HCT116 (cell line): ENCODE measurements at regions not wholly inside any gene's neighbourhood (a gene's known extent, or its start where the extent isn't known, plus 50 kb on each side); places are given as distances from the start of the nearest gene placed in this dataset.
A peak's percentile ranks its signal among the peaks of the same experiment; 100 is the strongest.

Source experiments
- EGR1 ChIP-seq: IDR thresholded peaks from 2 replicates; pipeline ENCODE4 v1.6.1; 2012; ENCODE audit warnings: low read depth
- EZH2 ChIP-seq: fragments of 200-600 bp; sonication (generic); IDR thresholded peaks from 2 replicates; pipeline ENCODE4 v1.6.1; 2017; ENCODE audit warnings: antibody characterized with exemption, mixed run types
- EZH2phosphoT487 ChIP-seq: fragments of 200-600 bp; IDR thresholded peaks from 2 replicates; pipeline ENCODE4 v1.6.1; 2018; ENCODE audit warnings: antibody characterized with exemption, borderline replicate concordance
- POLR2A ChIP-seq: IDR thresholded peaks from 2 replicates; pipeline ENCODE4 v1.7.0; 2011; ENCODE audit warnings: borderline replicate concordance; ENCODE audit not compliant: insufficient read depth, insufficient read length; ENCODE audit errors: extremely low read depth
- SP1 ChIP-seq: IDR thresholded peaks from 2 replicates; pipeline ENCODE4 v1.6.1; 2012; ENCODE audit warnings: low read depth
- YY1 ChIP-seq: IDR thresholded peaks from 2 replicates; pipeline ENCODE4 v1.6.1; 2011; ENCODE audit warnings: low read length, low read depth, moderate library complexity, mild to moderate bottlenecking; ENCODE audit not compliant: insufficient replicate concordance; ENCODE audit errors: extremely low read depth
- TF ChIP-seq, protein P1 (sequence below), 3 experiments: fragments of 200-600 bp in 1 of 3; sonication (generic) in 1 of 3; IDR thresholded peaks in 2 of 3; conservative IDR thresholded peaks in 1 of 3; 2 replicates each; pipeline ENCODE4 v1.5.1; 2012 to 2017; ENCODE audit warnings: low read depth in 2 of 3, low read length in 2 of 3, antibody characterized with exemption in 1 of 3, borderline replicate concordance in 1 of 3, control low read depth in 1 of 3, mild to moderate bottlenecking in 1 of 3, mixed read lengths in 1 of 3, mixed run types in 1 of 3, moderate library complexity in 1 of 3; ENCODE audit not compliant: insufficient read depth in 1 of 3
- TF ChIP-seq, protein P2 (sequence below): IDR thresholded peaks from 2 replicates; pipeline ENCODE4 v1.6.1; 2012

DNA sequence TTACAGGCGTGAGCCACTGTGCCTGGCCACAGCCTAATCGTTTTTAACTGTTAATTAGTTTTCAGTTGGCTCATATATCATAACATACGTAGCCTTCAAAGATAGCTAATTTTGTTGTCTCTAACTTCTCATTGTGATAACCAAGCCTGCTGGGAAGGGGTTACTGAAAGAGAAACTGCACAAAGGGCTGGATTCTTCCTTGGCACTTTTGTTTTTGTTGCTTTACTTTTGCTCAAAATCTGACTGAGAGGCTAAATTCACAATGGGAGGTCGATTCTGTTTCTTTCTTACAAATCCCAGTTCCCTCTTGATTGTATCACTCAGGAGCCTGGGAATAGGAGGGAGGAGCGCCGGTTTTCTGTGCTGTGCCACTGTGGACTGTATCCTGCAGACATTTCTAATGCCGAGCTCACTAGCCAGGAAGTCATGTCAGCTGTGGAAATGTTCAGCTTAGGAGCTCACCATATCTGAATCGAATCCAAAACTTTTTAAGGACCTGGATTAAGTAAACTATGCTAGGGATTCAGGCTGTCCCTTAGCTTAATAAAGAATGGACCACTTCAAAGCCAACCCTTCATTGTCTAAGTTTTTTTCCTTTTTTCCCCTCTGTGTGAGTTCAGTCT is 120.5 kb upstream of the FAT1 start:
- TF ChIP-seq, protein P1, sequence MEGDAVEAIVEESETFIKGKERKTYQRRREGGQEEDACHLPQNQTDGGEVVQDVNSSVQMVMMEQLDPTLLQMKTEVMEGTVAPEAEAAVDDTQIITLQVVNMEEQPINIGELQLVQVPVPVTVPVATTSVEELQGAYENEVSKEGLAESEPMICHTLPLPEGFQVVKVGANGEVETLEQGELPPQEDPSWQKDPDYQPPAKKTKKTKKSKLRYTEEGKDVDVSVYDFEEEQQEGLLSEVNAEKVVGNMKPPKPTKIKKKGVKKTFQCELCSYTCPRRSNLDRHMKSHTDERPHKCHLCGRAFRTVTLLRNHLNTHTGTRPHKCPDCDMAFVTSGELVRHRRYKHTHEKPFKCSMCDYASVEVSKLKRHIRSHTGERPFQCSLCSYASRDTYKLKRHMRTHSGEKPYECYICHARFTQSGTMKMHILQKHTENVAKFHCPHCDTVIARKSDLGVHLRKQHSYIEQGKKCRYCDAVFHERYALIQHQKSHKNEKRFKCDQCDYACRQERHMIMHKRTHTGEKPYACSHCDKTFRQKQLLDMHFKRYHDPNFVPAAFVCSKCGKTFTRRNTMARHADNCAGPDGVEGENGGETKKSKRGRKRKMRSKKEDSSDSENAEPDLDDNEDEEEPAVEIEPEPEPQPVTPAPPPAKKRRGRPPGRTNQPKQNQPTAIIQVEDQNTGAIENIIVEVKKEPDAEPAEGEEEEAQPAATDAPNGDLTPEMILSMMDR (IDR thresholded peaks at IDR 0.05 in 2 of 3, conservative IDR thresholded peaks at IDR 0.05 in 1 of 3; ENCODE audit: borderline replicate concordance in 1 of 3, insufficient read depth in 1 of 3, low read depth in 2 of 3, low read length in 2 of 3) = no peak
- TF ChIP-seq EZH2 (no peak), POLR2A (no peak), SP1 (no peak), EGR1 (no peak), YY1 (peak; percentile 40), EZH2phosphoT487 (no peak)
- TF ChIP-seq, protein P2, sequence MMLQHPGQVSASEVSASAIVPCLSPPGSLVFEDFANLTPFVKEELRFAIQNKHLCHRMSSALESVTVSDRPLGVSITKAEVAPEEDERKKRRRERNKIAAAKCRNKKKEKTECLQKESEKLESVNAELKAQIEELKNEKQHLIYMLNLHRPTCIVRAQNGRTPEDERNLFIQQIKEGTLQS = no peak
